Transverse colon (tissue), 4 donors: ENCODE measurements at regions not wholly inside any gene's neighbourhood (a gene's known extent, or its start where the extent isn't known, plus 50 kb on each side); places are given as distances from the start of the nearest gene placed in this dataset.
A peak's percentile ranks its signal among the peaks of the same experiment; 100 is the strongest.

Experiments used
- DNase-seq: peaks from one replicate; pipeline ENCODE4 v3.0.0-alpha.2; 2019
- H3K27ac ChIP-seq, 4 donors: fragments of 200-600 bp; sonication (generic); 2 replicates each; pipeline ENCODE4 v1.5.1; 2016 to 2018; ENCODE audit warnings: inconsistent platforms in 4 of 4
- H3K27me3 ChIP-seq: fragments of 200-600 bp; sonication (generic); 2 replicates; pipeline ENCODE4 v1.5.1; 2017; ENCODE audit warnings: inconsistent platforms
- H3K36me3 ChIP-seq, 4 donors: fragments of 200-600 bp; sonication (generic); 2 replicates each; pipeline ENCODE4 v1.5.1; 2017 to 2019; ENCODE audit warnings: inconsistent platforms in 4 of 4
- H3K4me1 ChIP-seq, 4 donors: fragments of 200-600 bp; sonication (generic); 2 replicates each; pipeline ENCODE4 v1.5.1; 2017 to 2020; ENCODE audit warnings: inconsistent platforms in 4 of 4
- H3K4me3 ChIP-seq, 4 donors: fragments of 200-600 bp; sonication (generic); 1 replicate in 1 of 4; 2 replicates in 3 of 4; pipeline versions ENCODE4 v1.5.1 to v1.6.1; 2017 to 2019; ENCODE audit warnings: inconsistent platforms in 4 of 4
- H3K9me3 ChIP-seq, 2 donors: fragments of 200-600 bp; sonication (generic); 2 replicates each; pipeline ENCODE4 v1.5.1; 2017 to 2019; ENCODE audit warnings: inconsistent platforms in 2 of 2
- CTCF ChIP-seq, 5 experiments: fragments of 200-600 bp in 3 of 5; fragments of 450-650 bp in 2 of 5; sonication (generic) in 3 of 5; IDR thresholded peaks; 1 replicate in 2 of 5; 2 replicates in 3 of 5; pipeline ENCODE4 v1.5.1; 2016 to 2017; ENCODE audit warnings: antibody characterized with exemption in 5 of 5, inconsistent platforms in 3 of 5, mild to moderate bottlenecking in 2 of 5, moderate library complexity in 1 of 5
- EP300 ChIP-seq: sonication (generic); formaldehyde crosslinking; IDR thresholded peaks from one replicate; pipeline ENCODE4 v1.6.1; 2017; ENCODE audit warnings: antibody characterized with exemption, low read depth
- POLR2A ChIP-seq: fragments of 450-650 bp; IDR thresholded peaks from one replicate; pipeline ENCODE4 v1.6.1; 2016; ENCODE audit warnings: antibody characterized with exemption, mild to moderate bottlenecking, moderate library complexity
- POLR2AphosphoS5 ChIP-seq, 3 donors: sonication (generic); formaldehyde crosslinking; IDR thresholded peaks; one replicate each; pipeline ENCODE4 v1.6.1; 2016; ENCODE audit warnings: antibody characterized with exemption in 3 of 3
- WGBS, 2 donors: methylation state at CpG; one replicate each; pipeline ENCODE4 v1.1.5; 2018; ENCODE audit warnings: low coverage in 1 of 2; 5-methylcytosine and 5-hydroxymethylcytosine counted together
- in situ Hi-C, 4 donors: fragments of 200-750 bp; cut with MboI; loops; one replicate each; pipeline versions ENCODE4 v1.15.0 to v1.15.1; 2017; ENCODE audit warnings: low sequenced_read_pairs in 3 of 4, low pct_ligation_motif_present in 1 of 4, low pct_unique_long_range_greater_than_20kb in 1 of 4
- intact Hi-C: fragments of 100-400 bp; cut with DNase I; formaldehyde crosslinking; loops from one replicate; pipeline ENCODE4 v1.15.1; 2023; ENCODE audit warnings: low total_unique reads

DNA sequence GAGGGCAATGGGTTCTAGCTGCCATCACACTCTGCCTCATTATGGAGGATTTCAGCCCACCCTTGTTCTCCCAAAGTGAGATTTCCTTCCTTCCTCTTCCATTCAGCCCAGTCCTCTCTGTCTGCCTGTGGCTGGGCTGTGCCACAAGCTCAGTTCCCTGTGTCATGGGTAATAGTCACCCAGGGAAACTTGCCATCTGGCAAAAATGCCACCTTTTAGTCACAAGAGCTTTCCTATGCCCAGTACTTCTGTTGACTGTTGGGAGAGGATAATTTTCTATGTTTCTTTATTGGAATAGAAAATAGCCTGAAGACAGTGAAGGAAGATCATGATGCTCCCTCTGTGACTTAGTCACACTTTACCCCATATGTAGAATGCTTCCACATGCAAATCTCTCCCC is 71.4 kb downstream of the TLR4 start:
- Histone ChIP-seq H3K27ac (no peak overlapping the region), H3K36me3 (no peaks in the 10 kb centered on the region), H3K9me3 (no peaks in the 10 kb centered on the region), H3K4me3 (no peak overlapping the region), H3K27me3 (no peaks in the 10 kb centered on the region), H3K4me1 (peaks cover 0 to 22% (median 2%) of the 10 kb centered on the region in 4 donors)
- no peak for DNase-seq
- intact Hi-C loops (no loop called here), in situ Hi-C loops (loop anchor here in 1 of 4 donors (25.0 kb wide), 1 partner anchor 1512 kb away; no protein-coding TSS in a partner anchor)
- TF ChIP-seq EP300: no peak
- no peak for TF ChIP-seq POLR2A
- TF ChIP-seq CTCF (IDR thresholded peaks at IDR 0.05): no peak
- no peak for TF ChIP-seq POLR2AphosphoS5 (IDR thresholded peaks at IDR 0.05)

DNA sequence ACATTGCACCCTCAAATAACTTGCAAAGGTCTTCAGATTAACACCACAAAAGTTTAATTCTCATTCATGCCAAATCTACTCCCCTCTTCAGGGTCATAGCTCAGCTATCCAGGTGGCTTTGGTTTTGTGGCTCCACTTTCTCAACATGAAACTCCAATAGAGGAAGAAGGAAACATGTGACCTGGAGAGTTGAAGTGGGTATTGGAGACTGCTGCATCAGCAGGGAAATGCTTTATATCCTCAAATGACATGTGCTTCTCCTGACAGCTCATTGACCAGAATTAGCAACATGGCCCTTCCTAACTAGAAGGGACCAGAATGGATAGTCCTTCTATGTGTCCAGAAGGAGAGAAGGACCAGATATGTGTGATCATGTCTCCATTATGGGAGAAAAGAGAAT is 73.6 kb downstream of the TLR4 start:
- DNase-seq: no peak
- in situ Hi-C loops: loop anchor here in 1 of 4 donors (25.0 kb wide), 1 partner anchor 1509 kb away; no protein-coding TSS in a partner anchor
- no peak for TF ChIP-seq EP300
- intact Hi-C loops: no loop called here
- Histone ChIP-seq H3K36me3 (no peaks in the 10 kb centered on the region), H3K27ac (no peak overlapping the region), H3K27me3 (no peaks in the 10 kb centered on the region), H3K9me3 (no peaks in the 10 kb centered on the region), H3K4me3 (no peak overlapping the region), H3K4me1 (peaks cover 0 to 9% (median 2%) of the 10 kb centered on the region in 4 donors)

- peaks cover 0 to 14% (median 6%) of the 10 kb centered on the region in 4 donors for H3K4me1 ChIP-seq
- in situ Hi-C loops (loop anchor here in 1 of 4 donors (25.0 kb wide), 1 partner anchor 1508 kb away; no protein-coding TSS in a partner anchor), intact Hi-C loops (no loop called here)
- 75 to 83% methylated on average over 2 to 3 of the region's 3 CpGs for WGBS, 2 donors
- no peaks in the 10 kb centered on the region for H3K36me3 ChIP-seq
- H3K9me3 ChIP-seq: no peaks in the 10 kb centered on the region
- DNase-seq: no peak
- no peaks in the 10 kb centered on the region for H3K27me3 ChIP-seq
- TF ChIP-seq POLR2A (no peak), EP300 (no peak), CTCF (IDR thresholded peaks at IDR 0.05) (no peak), POLR2AphosphoS5 (IDR thresholded peaks at IDR 0.05) (no peak)
- H3K4me3 ChIP-seq: no peak overlapping the region
- H3K27ac ChIP-seq: no peak overlapping the region
Measured at GRCh38 chr9:117779760-117780159, 75.6 kb downstream of the TLR4 start.

DNA sequence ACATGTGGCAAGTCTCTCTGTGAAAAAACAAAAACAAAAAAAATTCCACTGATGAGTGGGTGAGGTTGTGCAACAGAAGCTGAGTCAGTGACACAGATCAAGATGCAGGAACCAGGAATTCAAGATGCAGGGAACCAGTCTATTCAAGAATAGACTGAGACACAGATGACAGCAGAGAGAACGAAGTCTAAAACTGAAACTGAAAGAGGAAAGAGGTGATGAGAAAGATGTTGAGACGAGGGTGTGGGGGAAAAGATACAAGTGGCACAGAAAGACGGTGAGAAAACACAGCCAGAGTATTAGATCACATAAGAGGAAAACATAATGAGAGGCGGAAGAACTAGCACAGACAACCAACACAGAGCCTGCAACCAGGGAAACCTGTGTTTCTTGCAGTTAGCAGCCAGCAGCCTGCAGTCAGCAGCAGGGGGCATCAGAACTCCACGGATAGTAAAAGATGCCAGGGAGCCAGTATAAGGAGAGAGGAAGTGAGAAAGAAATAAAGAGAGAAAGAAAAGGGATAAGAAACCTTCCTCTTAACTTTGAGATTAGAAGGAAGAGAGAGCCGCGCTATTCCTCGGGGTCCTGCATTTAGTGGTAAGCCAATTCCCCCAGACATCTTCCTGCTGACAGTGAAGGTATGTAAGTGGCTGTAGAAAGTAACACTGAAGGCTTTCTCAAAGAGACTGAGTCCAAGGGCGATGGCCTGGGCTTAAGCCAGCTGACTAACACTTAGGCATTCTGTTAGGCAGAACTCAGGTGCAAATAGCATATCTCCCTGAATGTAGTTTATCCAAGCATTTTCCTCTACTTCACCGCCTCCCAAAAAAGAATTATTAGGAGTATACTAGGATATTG is 79.0 kb downstream of the TLR4 start:
- H3K9me3 ChIP-seq: no peaks in the 10 kb centered on the region
- H3K27ac ChIP-seq: peak overlapping the region; percentile 28 to 69 (median 50)
- no peaks in the 10 kb centered on the region for H3K27me3 ChIP-seq
- DNase-seq: peak; percentile 77
- WGBS, 2 donors: 18 to 19% methylated on average over 10 of the region's 10 CpGs
- in situ Hi-C loops (loop anchor here in 1 of 4 donors (25.0 kb wide), 1 partner anchor 1504 kb away; no protein-coding TSS in a partner anchor), intact Hi-C loops (no loop called here)
- peak overlapping the region in 3 of 4 donors; percentile 26 to 56 (median 30) for H3K4me3 ChIP-seq
- TF ChIP-seq CTCF (IDR thresholded peaks at IDR 0.05) (peak; percentile 62 to 89 (median 74)), EP300 (no peak)
- peaks cover 0 to 14% (median 6%) of the 10 kb centered on the region in 4 donors for H3K4me1 ChIP-seq
- H3K36me3 ChIP-seq: no peaks in the 10 kb centered on the region
